HG03469 (cell line): ENCODE measurements at regions not wholly inside any gene's neighbourhood (a gene's known extent, or its start where the extent isn't known, plus 50 kb on each side); places are given as distances from the start of the nearest gene placed in this dataset.
"Not testable (repeated sequence)": the region's sequence is repeated elsewhere in the genome, so short reads cannot be mapped to it uniquely, and the experiment has no call there.

Experiments
- ATAC-seq: cut with Tn5 transposase; IDR thresholded peaks from one replicate; pipeline ENCODE4 v1.9.1; 2021; ENCODE audit warnings: mild to moderate bottlenecking, moderate library complexity, moderate number of reproducible peaks; ENCODE audit not compliant: unreplicated experiment

DNA sequence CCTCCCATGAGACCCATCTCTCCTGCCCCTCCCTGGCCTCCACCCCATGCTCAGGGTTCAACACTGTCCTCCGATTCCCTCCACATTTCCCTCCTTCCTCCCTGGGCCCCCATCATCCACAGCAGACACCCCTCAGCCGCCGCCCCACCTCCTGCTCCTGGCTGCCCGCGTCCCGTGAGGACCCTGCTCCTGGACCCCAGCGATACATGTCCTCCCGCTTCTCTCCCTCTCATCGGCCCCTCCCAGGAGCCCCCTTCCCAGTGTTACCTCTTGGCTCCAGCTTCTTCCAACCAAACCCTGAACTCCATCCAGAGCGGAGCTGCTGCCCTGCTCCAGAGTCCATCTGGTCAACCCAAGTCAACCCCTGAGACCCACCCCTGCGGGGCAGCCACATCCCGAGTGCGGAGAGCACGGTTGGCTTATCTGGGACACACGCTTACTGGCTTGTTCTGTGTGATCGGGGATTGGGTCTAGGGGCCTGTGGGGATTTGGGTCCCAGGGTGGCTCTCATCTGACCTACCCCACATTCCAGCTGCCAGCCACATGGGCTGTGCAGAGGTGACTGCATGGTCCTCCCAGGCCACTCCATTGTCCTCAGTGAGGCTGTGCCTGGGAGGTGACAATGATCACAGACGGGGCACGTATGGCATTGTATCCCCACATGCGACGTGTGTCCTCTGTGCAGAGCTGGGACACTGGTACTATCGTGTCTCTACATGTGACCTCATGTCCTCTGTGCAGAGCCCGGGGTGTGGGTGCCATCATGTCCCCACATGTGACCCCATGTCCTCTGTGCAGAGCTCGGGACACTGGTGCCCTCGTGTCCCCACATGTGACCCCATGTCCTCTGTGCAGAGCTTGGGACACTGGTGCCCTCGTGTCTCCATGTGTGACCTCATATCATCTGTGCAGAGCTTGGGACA lies 333.6 kb downstream of the ADGRD1 start:
- no peak for ATAC-seq

DNA sequence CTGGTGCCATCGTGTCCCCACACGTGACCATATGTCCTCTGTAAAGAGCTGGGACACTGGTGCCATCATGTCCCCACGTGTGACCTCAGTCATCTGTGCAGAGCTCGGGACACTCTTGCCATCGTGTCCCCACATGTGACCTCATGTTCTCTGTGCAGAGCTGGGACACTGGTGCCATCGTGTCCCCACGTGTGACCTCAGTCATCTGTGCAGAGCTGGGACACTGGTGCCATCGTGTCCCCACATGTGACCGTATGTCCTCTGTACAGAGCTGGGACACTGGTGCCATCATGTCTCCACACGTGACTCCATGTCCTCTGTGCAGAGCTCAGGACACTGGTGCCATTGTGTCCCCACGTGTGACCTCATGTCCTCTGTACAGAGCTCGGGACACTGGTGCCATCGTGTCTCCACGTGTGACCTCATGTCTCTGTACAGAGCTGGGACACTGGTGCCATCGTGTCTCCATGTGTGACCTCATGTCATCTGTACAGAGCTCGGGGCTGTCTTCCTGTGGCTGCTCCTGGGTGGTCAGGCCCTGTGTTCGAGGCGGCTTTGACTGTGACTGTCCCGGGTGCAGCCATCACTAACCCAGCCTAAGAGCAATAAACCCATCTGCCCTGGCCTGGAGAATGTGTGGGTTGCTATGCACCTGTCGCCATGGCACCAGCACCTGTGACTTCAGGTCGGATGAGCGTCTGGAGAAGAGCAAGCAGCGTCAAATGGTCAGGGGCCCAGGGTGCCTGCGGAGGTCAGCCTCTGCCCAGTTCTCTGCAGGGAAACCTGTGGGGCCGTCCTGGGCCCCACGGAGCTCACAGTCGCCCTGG lies 334.4 kb downstream of the ADGRD1 start:
- ATAC-seq, result no peak

DNA sequence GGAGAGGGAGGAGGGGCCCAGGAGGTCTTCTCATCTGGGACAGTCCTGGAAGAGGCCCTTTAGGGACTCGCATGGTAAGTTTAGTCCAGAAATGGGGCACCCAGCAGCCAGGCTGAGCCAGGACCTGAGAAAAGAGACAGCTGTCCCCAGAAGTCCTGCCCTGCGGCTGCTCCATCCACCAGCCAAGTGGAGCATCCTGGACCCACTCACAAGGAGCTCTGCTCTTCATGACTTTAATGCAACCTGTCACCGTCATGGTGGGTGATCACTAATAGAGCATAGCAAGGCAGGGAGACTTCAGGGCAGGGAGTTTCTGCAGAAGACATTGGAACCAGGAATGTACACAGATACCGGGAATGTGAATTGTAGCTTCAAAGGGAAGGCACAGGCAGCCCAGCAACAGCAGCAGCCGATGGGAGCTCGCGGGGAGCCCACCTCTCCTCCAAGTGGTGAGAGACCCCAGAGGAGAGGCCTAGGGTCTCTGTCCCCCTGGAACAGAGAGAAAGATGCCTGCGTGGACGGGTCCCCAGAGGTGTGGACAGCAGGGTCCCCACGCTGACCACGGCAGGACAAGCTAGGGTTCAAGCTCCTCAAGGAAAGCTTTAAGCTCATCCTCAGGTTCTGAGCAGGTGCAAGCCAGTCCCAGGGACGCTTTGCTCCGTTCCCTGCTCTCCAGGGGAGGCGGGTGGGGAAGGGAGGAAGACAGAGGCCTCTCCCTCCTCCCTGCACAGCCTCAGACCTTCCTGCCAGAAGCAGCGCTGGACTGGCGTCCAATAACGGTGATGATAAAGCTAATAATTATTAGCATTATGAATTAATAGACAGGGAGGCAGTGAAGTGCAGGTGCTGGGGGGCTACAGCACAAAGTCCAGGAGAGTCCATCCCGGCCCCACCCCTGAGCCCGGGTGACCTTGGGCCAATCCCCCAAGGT lies 335.3 kb downstream of the ADGRD1 start:
- ATAC-seq, result not testable (repeated sequence)

DNA sequence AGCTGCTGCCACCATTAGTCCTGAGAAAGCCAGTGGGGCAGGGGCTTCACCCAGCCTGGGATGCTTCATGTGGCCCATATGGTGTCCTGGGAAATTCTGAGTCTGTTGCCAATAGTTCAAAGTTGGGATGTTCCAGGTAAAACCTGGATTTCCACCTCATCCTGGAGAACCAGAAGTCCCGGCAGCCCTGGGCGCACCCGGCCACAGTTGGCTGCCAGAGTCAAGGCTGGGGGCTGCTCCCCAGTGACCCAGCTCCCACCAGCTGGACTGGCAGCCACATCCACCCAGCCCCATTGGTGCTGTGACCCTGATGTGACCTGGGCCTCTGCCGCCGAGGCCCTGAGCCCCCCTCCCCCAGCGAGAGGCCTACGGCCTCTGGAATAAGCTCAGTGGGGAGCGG lies 336.1 kb downstream of the ADGRD1 start:
- not testable (repeated sequence) for ATAC-seq

DNA sequence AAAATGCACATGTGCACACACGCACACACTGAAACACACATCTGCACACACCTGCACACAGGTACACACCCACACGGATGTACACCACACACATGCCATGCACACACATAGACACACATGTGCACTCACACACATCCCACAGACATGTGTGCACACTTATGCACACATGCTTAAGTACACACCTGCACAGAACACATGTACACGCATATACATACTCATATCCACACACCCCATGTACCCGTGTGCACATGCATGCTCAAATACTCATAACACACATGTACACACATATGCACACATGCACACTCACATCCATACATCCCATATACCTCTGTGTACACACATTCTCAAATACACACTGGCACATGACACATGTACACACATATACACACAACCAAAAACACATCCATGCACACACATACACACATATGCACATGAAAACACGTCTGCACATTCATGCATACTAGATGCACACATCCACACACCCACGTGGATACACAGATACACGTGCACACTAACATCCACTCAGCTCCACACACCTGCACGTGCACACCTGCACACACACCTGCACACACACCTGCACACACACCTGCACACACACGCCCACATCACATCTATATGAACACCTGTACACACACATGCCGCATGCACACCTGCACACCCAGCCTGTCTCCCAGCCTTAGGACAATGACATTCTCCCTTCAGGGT lies 336.7 kb downstream of the ADGRD1 start:
- ATAC-seq, result no peak

DNA sequence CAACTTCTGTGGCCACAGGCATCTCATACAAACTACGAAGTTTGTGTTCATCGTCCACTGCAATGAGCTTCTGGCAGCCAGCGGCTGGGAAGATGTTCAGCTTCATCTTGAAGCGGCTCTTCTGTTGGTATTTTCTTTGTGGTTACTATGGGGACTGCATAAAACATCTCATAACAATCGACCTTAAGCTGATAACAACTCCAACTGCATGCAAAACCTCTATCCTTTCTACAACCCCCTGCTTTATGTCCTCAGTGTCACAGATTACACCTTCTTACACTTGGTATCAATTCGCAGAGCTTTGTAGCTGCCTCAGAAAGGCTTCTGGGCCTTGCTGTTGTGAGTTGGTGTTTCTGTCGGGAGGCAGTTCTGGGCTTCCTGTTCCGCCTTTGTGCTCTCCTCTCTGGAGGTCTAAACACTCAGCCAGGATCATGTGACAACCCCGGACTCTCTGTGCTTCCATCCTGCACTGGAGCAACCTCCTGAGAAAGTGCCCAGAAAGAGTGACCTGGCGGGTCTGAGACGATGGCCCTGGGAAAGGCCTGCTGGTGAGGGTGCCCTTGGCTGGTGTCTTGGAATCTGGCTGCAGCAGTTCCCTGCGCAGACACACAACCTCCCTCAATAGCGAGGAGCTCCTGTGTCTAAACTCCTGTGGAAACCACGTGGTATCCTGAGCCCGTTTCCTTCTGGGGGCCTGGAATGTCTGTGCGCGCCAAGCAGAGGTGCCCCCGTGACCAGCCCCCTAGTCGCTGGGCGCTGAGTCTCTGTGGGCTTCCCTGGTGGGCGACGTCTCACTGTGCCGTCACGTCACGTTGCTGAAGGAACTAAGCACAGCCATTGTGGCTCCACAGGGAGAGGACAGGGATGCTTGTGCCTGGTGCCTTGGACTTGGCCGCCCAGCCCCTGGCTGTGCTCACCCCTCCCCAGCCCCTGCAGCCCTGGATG lies 339.6 kb downstream of the ADGRD1 start:
- ATAC-seq, result not testable (repeated sequence)

DNA sequence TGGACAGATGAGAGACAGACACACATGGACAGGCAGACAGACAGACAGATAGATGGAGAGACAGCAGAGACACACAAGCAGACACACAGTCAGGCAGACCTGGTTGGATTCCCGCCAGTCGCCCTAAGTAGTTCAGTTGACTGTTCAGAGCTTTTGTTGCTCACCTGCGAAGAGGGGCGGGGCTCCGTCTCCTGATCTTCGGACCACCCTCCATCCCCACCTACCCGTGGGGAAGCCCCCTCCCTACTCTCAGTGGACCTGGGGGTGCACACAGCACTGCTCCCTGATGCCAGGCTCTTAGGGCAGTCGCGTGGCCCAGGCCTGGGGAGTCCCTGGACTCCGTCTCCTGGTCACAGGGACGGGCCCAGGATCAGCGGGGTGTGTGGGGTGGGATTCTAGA lies 341.0 kb downstream of the ADGRD1 start:
- ATAC-seq, result not testable (repeated sequence)

DNA sequence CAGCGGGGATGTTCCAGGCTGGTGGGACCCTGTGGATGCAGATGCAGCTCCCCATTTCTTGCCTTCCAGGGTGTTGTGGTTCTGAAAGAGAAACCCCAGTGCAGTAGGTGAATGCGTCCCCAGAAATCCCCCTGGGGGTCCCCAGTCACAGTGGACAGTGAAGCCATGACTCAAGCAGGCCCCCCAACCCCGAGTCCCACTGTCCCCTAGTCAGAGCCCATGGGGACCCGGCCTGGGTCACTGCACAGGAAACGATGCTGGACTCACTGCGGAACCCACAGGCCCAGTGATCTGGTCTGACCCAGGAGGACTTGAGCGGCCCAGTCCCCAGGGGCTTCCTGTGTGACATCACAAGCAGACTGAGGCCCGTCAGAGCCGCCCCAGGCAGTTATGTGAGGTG lies 341.4 kb downstream of the ADGRD1 start:
- ATAC-seq, result not testable (repeated sequence)

DNA sequence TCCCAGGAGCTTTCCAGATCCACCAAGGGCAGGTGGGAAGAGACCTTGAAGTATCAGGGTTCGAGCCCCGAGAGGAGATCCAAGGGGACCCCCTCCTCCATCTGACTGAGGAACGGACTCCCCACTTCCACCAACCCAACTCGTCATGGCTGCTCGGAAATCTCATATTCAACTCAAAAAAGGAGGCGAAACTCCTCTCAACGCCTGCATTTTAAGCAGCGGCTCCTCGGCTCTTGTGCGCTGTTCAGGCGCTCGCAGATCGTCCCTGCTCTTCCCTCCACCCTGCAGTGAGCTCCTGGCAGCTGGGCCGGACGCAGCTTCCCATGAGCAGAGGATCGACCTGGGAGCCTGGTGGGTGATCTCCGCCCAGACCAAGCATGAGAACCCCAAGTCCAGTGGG lies 341.9 kb downstream of the ADGRD1 start:
- ATAC-seq, result not testable (repeated sequence)

DNA sequence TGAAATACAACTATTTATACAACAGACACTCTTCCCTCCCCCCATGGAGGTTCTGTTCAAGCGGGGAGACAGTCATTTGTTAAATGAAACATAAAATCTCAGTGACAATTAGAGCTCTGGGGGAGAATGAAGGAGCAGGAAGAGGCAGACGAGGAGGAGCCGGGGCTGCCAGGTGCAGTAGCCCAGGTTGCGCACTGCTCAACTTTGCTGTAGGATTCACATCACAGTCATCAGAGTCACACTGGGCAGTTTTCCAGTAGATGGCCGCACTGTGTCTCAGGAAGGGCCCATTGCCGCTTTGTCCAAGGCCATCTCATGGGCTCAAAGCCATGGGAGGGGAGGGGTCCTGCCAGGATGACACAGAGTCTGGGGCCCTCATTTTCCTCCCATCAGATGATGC lies 342.4 kb downstream of the ADGRD1 start:
- not testable (repeated sequence) for ATAC-seq

DNA sequence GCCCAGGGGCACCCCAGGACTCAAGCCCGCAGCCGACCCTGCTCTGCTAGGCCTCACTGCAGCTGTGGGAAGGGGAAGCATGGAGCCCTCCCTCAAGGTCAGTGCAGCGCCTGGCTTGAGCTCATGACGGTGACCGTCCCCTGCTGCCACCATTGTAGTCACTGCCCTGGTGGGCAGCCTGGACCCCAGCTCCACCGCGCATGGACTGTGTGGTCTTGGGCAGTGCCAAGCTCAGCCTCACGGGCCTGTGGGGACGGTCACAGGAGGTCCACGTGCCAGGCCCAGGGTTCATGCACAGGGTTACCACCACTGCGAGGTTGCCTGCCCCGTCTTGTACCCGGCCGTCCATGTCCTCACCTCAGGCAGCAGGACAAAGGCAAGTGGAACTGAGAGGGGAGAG lies 342.9 kb downstream of the ADGRD1 start:
- ATAC-seq, result not testable (repeated sequence)

DNA sequence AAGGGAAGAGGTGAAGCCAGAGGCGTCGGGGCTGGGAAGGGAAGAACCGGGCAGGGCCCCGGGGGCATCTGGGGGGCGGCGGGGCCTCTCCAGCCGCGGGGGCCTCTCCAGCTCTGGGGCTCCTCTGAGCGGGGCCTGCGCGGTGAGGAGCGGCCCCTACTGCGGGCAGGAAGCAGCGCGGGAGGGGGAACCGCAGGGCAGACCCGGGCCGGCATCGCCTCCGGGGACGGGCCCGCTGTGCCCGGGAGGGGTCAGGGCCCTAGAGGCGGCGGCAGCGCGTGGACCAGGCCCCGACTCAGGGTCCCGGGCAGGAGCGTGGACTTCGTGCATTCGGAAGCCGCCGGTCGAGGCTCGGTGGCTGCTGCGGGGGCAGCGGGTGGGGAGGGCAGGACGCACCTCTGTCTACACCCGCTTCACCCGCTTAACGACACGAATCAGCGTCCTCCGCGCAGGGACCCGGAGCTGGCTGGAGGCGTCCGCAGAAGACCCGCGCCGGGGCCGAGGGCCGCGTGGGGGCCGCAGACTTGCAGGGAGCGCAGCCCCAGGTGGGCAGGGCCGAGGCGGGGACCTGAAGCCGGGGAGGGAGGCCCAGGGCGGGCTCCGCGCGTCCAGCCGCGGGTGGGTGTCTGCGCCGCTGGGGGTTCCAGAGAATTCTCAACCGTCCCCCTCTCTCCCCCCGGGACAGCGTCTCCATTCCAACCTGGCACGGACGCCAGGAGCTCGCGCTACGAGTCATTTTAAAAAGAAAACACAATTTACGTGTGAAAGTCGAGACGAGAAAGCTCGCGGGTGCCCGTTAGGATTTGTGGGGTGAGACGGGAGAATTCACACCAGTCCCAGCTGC lies 345.0 kb downstream of the ADGRD1 start:
- not testable (repeated sequence) for ATAC-seq

DNA sequence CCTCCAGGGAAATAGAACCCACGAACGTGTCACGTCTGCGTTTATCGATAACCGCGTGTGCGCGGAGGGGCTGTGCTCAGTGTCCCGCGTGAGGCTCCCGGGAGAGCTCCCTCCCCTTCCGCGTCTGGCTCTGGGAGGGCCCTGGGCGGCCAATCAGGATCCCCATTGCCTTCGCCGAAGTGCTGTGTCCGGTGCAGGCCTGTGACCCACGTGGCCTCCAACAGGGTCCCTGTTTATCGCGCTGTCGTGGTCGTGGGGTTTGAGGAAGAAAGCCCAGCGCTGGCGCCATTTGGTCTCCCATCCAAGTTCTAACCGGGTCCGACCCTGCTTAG lies 345.6 kb downstream of the ADGRD1 start:
- not testable (repeated sequence) for ATAC-seq

DNA sequence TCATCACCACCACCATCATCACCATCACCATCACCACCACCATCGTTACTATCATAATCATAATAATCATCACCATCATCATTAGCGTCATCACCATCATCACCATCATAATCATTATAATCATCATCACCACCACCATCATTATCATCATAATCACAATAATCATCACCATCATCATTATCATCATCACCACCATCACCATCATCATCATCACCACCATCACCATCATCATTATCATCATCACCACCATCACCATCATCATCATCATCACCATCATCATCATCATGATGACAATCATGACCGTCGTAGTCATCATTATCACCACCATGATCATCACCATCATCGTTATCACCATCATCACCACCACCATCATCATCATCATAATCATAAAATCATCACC lies 349.9 kb downstream of the ADGRD1 start:
- not testable (repeated sequence) for ATAC-seq

DNA sequence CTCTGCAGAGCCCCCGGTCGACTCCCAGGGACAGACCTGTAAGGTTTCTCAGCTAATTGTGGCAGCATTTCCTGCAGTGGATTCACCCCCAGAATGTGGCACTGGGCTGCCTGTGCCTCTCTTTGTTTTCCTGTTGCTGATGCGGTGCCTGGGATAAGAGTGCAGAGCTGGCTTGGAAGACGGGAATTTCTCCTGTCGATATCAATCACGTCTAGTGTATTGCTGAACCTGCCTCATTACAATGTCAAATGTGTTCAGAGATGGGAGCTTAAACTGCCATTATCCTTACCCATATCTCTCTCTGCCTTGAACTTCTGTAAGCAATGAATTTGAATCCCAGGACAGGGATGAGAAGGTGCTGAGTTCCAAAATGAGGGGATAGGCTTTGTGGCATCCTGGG lies 350.9 kb downstream of the ADGRD1 start:
- ATAC-seq, result not testable (repeated sequence)

DNA sequence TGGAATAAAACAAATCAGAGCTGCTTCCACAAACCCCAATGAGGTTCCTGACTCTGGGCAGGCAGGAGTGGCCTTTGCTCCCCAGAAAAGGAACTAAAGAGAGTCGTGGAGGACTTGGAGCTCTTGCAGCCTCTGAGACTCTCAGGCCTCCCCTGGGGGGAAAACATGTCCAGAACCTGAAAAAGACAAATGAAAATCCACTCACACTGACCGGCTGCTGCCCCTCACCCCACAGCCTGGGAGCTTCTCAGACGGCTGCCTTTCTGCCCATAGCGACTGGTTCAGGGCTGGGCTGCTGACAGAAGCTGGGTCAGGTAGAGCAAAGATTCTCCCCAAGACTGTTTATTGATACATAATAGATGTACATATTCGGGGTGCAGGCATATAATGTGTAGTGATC lies 356.0 kb downstream of the ADGRD1 start:
- ATAC-seq, result no peak

DNA sequence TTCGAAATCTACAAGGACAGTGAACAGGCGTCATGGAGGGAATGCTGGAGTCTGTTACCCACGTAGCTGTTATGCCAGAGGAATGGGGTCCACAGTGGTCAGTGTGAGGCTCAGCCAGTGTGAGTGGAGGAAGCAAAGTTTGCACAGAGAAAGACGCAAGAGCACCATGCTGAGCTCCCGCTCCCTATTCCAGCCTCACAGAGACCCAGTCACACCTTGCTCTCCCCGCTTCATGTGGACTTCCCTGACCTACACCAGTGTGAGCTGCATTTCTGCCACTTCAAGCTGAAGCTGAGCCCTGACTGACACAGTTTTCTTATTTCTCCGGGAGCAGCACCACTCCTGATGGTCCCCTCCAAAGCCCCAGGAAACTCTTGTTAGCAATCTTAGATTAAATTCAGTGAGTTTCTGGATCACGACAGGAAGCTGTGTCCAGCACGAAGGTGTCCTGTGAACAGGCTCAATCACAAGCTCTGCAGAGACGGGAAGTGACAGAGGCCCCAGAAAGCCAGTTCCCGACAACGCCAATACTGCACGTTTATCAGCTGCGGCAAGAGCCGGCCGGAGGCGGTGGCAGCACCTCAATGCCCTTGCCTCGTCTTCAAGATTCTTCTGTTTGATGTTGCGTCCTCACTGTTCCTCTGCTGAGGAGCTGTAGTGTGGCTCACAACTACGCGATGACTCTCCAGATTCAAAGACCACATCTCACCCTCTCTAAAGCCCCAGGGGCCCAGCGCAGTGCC lies 356.7 kb downstream of the ADGRD1 start:
- not testable (repeated sequence) for ATAC-seq
